Esophagus muscularis mucosa (tissue), 3 donors: ENCODE measurements at regions not wholly inside any gene's neighbourhood (a gene's known extent, or its start where the extent isn't known, plus 50 kb on each side); places are given as distances from the start of the nearest gene placed in this dataset.
"Not testable (repeated sequence)": the region's sequence is repeated elsewhere in the genome, so short reads cannot be mapped to it uniquely, and the experiment has no call there.

Source experiments
- POLR2A ChIP-seq: fragments of 450-650 bp; IDR thresholded peaks from one replicate; pipeline ENCODE4 v1.6.1; 2017; ENCODE audit warnings: antibody characterized with exemption, moderate library complexity, mild to moderate bottlenecking, low read depth
- TF ChIP-seq, protein P1 (sequence below), 3 experiments: fragments of 200-600 bp in 2 of 3; fragments of 450-650 bp in 1 of 3; sonication (generic) in 2 of 3; IDR thresholded peaks; one replicate each; pipeline ENCODE4 v1.5.1; 2017 to 2019; ENCODE audit warnings: antibody characterized with exemption in 3 of 3, mild to moderate bottlenecking in 2 of 3, moderate library complexity in 1 of 3

DNA sequence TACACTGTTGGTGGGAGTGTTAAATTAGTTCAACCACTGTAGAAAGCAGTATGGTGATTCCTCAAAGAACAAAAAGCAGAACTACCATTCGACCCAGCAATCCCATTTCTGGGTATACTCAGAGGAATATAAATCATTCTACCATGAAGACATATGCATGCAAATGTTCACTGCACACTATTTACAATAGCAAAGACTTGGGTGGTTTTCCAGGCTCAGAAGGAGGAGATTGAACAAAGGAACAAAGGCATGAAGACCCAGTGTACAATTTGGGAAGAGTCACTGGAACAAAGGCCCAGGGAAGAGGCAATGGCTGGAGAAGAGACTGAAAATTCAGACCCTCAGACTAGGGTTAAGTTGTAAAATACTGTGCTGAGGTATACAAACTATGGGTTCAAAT is 148.5 kb upstream of the NBPF26 start:
- TF ChIP-seq, protein P1, sequence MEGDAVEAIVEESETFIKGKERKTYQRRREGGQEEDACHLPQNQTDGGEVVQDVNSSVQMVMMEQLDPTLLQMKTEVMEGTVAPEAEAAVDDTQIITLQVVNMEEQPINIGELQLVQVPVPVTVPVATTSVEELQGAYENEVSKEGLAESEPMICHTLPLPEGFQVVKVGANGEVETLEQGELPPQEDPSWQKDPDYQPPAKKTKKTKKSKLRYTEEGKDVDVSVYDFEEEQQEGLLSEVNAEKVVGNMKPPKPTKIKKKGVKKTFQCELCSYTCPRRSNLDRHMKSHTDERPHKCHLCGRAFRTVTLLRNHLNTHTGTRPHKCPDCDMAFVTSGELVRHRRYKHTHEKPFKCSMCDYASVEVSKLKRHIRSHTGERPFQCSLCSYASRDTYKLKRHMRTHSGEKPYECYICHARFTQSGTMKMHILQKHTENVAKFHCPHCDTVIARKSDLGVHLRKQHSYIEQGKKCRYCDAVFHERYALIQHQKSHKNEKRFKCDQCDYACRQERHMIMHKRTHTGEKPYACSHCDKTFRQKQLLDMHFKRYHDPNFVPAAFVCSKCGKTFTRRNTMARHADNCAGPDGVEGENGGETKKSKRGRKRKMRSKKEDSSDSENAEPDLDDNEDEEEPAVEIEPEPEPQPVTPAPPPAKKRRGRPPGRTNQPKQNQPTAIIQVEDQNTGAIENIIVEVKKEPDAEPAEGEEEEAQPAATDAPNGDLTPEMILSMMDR (IDR thresholded peaks at IDR 0.05), result not testable (repeated sequence)
- not testable (repeated sequence) for TF ChIP-seq POLR2A
